22Rv1 (cell line): ENCODE measurements at regions not wholly inside any gene's neighbourhood (a gene's known extent, or its start where the extent isn't known, plus 50 kb on each side); places are given as distances from the start of the nearest gene placed in this dataset.

Experiments
- H3K27ac ChIP-seq: fragments of 450-650 bp; 2 replicates; pipeline ENCODE4 v1.5.1; 2017
- CTCF ChIP-seq: fragments of 450-650 bp; IDR thresholded peaks from 2 replicates; pipeline ENCODE4 v1.5.1; 2017; ENCODE audit warnings: mild to moderate bottlenecking
- ZFX ChIP-seq: fragments of 450-650 bp; IDR thresholded peaks from 2 replicates; pipeline ENCODE4 v1.6.1; 2017; ENCODE audit warnings: antibody characterized with exemption, borderline replicate concordance

- TF ChIP-seq ZFX = no peak
- no peak for TF ChIP-seq CTCF
- H3K27ac ChIP-seq = no peak overlapping the region
Measured at GRCh38 chr11:10984742-10985141, 126.9 kb upstream of the ZBED5 start.

- H3K27ac ChIP-seq = no peak overlapping the region
- TF ChIP-seq ZFX (no peak), CTCF (no peak)
Measured at GRCh38 chr11:10984250-10984649, 126.4 kb upstream of the ZBED5 start.

- TF ChIP-seq ZFX (no peak), CTCF (no peak)
- no peak overlapping the region for H3K27ac ChIP-seq
Measured at GRCh38 chr11:10982704-10983510, 125.1 kb upstream of the ZBED5 start.

- no peak overlapping the region for H3K27ac ChIP-seq
- TF ChIP-seq CTCF = no peak
- TF ChIP-seq ZFX = no peak
Measured at GRCh38 chr11:10979529-10979928, 121.7 kb upstream of the ZBED5 start.

- no peak overlapping the region for H3K27ac ChIP-seq
- no peak for TF ChIP-seq CTCF
- no peak for TF ChIP-seq ZFX
Measured at GRCh38 chr11:10978198-10978597, 120.3 kb upstream of the ZBED5 start.

- TF ChIP-seq CTCF = no peak
- no peak for TF ChIP-seq ZFX
- H3K27ac ChIP-seq = no peak overlapping the region
Measured at GRCh38 chr11:10975287-10975721, 117.5 kb upstream of the ZBED5 start.

- TF ChIP-seq CTCF (no peak), ZFX (no peak)
- H3K27ac ChIP-seq = no peak overlapping the region
Measured at GRCh38 chr11:10973416-10973815, 115.6 kb upstream of the ZBED5 start.
